Stomach (tissue), 8 donors: ENCODE measurements at regions not wholly inside any gene's neighbourhood (a gene's known extent, or its start where the extent isn't known, plus 50 kb on each side); places are given as distances from the start of the nearest gene placed in this dataset.

Experiments used
- DNase-seq, 2 donors: peaks; one replicate each; pipeline versions ENCODE4 v3.0.0 to v3.0.0-alpha.2; 2013 to 2019
- H3K27ac ChIP-seq, 5 donors: fragments of 200-600 bp in 4 of 5; sonication (generic) in 4 of 5; one replicate each; pipeline ENCODE4 v1.5.1; 2013 to 2019; ENCODE audit warnings: mild to moderate bottlenecking in 1 of 5, moderate library complexity in 1 of 5
- H3K27me3 ChIP-seq, 3 donors: fragments of 200-600 bp; sonication (generic); one replicate each; pipeline ENCODE4 v1.5.1; 2017 to 2019; ENCODE audit warnings: mixed run types in 1 of 3
- H3K36me3 ChIP-seq, 4 donors: fragments of 200-600 bp; sonication (generic); 1 replicate in 3 of 4; 2 replicates in 1 of 4; pipeline ENCODE4 v1.5.1; 2016 to 2019
- H3K4me1 ChIP-seq, 4 donors: fragments of 200-600 bp; sonication (generic); one replicate each; pipeline ENCODE4 v1.5.1; 2016 to 2019
- H3K4me3 ChIP-seq, 4 donors: fragments of 200-600 bp; sonication (generic) in 3 of 4; one replicate each; pipeline ENCODE4 v1.5.1; 2016 to 2019; ENCODE audit warnings: mild to moderate bottlenecking in 1 of 4
- H3K9me3 ChIP-seq, 4 donors: fragments of 200-600 bp; sonication (generic); one replicate each; pipeline ENCODE4 v1.5.1; 2016 to 2019
- CTCF ChIP-seq, 7 experiments: fragments of 450-650 bp in 4 of 7; fragments of 200-600 bp in 3 of 7; sonication (generic) in 3 of 7; IDR thresholded peaks; one replicate each; pipeline ENCODE4 v1.5.1; 2016 to 2019; ENCODE audit warnings: antibody characterized with exemption in 7 of 7, control low read depth in 2 of 7, mild to moderate bottlenecking in 1 of 7
- EP300 ChIP-seq: sonication (generic); formaldehyde crosslinking; IDR thresholded peaks from one replicate; pipeline ENCODE4 v1.6.1; 2017; ENCODE audit warnings: antibody characterized with exemption
- POLR2A ChIP-seq, 4 donors: fragments of 450-650 bp; IDR thresholded peaks; one replicate each; pipeline ENCODE4 v1.6.1; 2016; ENCODE audit warnings: antibody characterized with exemption in 4 of 4, control low read depth in 2 of 4, mild to moderate bottlenecking in 1 of 4, moderate library complexity in 1 of 4
- POLR2AphosphoS5 ChIP-seq, 3 donors: sonication (generic); formaldehyde crosslinking; IDR thresholded peaks; one replicate each; pipeline ENCODE4 v1.6.1; 2016; ENCODE audit warnings: antibody characterized with exemption in 3 of 3
- WGBS, 5 donors: extraction: QIAGEN DNeasy Blood & Tissue Kit in 3 of 5; methylation state at CpG; one replicate each; pipeline versions ENCODE4 v1.1.5 to v1.1.7; 2013 to 2018; 5-methylcytosine and 5-hydroxymethylcytosine counted together
- intact Hi-C: fragments of 100-400 bp; cut with DNase I; formaldehyde crosslinking; loops from one replicate; pipeline ENCODE4 v1.15.1; 2023; ENCODE audit warnings: low total_unique reads
- donor health status: healthy with polysubstance abuse.
- donor health status: Bipolar disorder and iron deficiency.
- donor health status: healthy.

DNA sequence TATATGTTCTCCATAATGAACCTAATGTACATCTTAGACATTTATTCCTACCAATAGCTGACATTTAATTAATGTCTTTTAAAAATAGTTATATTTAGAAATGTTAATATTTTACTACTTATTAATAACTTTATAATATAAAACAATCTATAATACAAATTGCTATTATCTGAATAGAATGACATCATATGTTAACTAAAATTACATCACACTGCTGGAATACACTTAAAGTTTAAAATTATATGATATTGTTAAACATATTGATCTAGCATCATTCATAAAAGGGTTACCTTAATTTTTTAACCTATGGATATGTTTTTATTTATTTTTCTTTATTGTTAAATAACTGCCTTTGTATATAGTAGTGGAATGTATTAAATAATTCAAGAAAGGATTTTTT lies 660.2 kb upstream of the ADGRB3 start:
- DNase-seq, result no peak
- H3K4me3 ChIP-seq, result no peak overlapping the region
- TF ChIP-seq EP300 (no peak), CTCF (IDR thresholded peaks at IDR 0.05) (no peak), POLR2A (IDR thresholded peaks at IDR 0.05) (no peak), POLR2AphosphoS5 (IDR thresholded peaks at IDR 0.05) (no peak)
- no peaks in the 10 kb centered on the region for H3K27me3 ChIP-seq
- no peak overlapping the region for H3K27ac ChIP-seq
- intact Hi-C loops, result no loop called here
- no peaks in the 10 kb centered on the region for H3K36me3 ChIP-seq
- no peaks in the 10 kb centered on the region for H3K9me3 ChIP-seq
- H3K4me1 ChIP-seq, result no peaks in the 10 kb centered on the region

DNA sequence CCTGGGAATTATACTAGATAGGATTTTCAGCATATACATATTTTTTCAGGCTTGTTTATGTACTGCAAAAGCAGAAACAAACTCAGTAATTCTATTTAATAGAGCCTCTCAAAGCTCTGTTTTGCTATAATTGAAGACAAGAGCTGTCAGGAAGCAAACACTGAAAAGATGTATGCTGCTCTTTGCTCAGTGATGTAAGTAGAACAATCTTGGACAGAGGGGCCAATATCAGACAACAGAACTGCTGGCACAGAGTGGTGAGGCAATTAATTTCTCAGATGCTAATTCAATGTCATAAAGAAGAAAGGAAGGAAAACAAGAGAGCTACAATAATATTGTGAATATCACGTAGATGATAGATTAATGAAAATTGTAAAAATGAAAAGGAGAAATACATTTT lies 663.3 kb upstream of the ADGRB3 start:
- TF ChIP-seq POLR2AphosphoS5 (IDR thresholded peaks at IDR 0.05), result no peak
- TF ChIP-seq POLR2A (IDR thresholded peaks at IDR 0.05), result no peak
- no peak for TF ChIP-seq EP300
- TF ChIP-seq CTCF (IDR thresholded peaks at IDR 0.05), result no peak
- no peaks in the 10 kb centered on the region for H3K4me1 ChIP-seq
- no peaks in the 10 kb centered on the region for H3K36me3 ChIP-seq
- H3K9me3 ChIP-seq, result no peaks in the 10 kb centered on the region
- DNase-seq, result peak in 1 of 2 donors; percentile 8
- no peak overlapping the region for H3K27ac ChIP-seq
- WGBS, 5 donors, result 68 to 91% (median 73%) methylated on average over 1 of the region's 1 CpG
- no peaks in the 10 kb centered on the region for H3K27me3 ChIP-seq
- H3K4me3 ChIP-seq, result no peak overlapping the region
- intact Hi-C loops, result no loop called here

DNA sequence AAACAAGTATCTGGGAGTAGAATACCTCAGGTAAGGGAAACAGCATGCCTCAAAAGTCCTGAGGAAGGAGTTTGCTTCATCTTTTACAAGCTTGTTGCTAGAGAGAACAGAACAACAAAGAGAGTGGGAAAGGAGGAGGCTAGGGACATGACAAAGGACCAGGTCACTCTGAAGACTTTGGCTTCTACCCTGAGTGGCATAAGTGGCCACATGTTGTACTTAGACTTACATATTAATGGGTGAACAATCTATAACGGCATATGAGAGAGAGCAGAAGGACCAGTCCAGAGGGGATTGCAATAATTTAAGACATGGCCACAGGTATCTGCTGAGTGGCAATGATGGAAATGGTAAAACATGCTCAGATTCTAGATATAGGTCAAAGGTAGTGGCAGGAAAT lies 668.3 kb upstream of the ADGRB3 start:
- no peaks in the 10 kb centered on the region for H3K36me3 ChIP-seq
- no peak overlapping the region for H3K27ac ChIP-seq
- no peaks in the 10 kb centered on the region for H3K4me1 ChIP-seq
- WGBS, 5 donors, result 83 to 100% (median 94%) methylated on average over 1 of the region's 1 CpG
- DNase-seq, result no peak
- H3K27me3 ChIP-seq, result no peaks in the 10 kb centered on the region
- intact Hi-C loops, result no loop called here
- no peaks in the 10 kb centered on the region for H3K9me3 ChIP-seq
- H3K4me3 ChIP-seq, result no peak overlapping the region
- no peak for TF ChIP-seq POLR2AphosphoS5 (IDR thresholded peaks at IDR 0.05)
- TF ChIP-seq EP300, result no peak

GRCh38 chr6:67956352-67956751 lies 678.7 kb upstream of the ADGRB3 start:
- no peaks in the 10 kb centered on the region for H3K27me3 ChIP-seq
- H3K4me3 ChIP-seq, result no peak overlapping the region
- H3K9me3 ChIP-seq, result peaks cover 0 to 22% (median 14%) of the 10 kb centered on the region in 4 donors
- intact Hi-C loops, result no loop called here
- DNase-seq, result no peak
- no peaks in the 10 kb centered on the region for H3K36me3 ChIP-seq
- TF ChIP-seq EP300, result no peak
- TF ChIP-seq CTCF (IDR thresholded peaks at IDR 0.05), result no peak
- TF ChIP-seq POLR2AphosphoS5 (IDR thresholded peaks at IDR 0.05), result no peak
- no peak for TF ChIP-seq POLR2A (IDR thresholded peaks at IDR 0.05)
- no peak overlapping the region for H3K27ac ChIP-seq
- no peaks in the 10 kb centered on the region for H3K4me1 ChIP-seq

DNA sequence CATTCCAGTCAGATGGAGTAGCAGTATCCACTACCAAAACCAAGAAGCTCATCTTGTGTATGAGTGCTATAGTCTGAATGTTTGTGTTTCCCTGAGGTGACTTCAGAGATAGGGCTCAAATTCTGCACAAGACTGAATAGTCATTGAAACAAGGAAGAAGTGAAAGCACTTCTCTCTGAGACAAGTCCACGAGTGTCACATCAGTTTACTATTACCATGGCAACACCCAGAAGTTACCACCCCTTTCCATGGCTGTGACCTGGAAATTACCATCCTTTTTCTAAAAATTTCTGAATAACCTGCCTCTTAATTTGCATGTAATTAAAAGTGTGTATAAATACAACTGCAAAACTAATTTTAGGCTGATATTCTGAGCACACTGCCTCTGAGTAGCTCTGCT lies 682.1 kb upstream of the ADGRB3 start:
- Histone ChIP-seq H3K27ac (no peak overlapping the region), H3K27me3 (no peaks in the 10 kb centered on the region), H3K4me1 (no peaks in the 10 kb centered on the region), H3K4me3 (no peak overlapping the region), H3K36me3 (no peaks in the 10 kb centered on the region), H3K9me3 (peaks cover 0 to 22% (median 14%) of the 10 kb centered on the region in 4 donors)
- no peak for DNase-seq
- TF ChIP-seq EP300 (no peak), POLR2A (IDR thresholded peaks at IDR 0.05) (no peak), POLR2AphosphoS5 (IDR thresholded peaks at IDR 0.05) (no peak), CTCF (IDR thresholded peaks at IDR 0.05) (no peak)
- intact Hi-C loops, result no loop called here
- 20 to 58% (median 32%) methylated on average over 1 of the region's 1 CpG for WGBS, 5 donors
